GM19455 (cell line): ENCODE measurements at regions not wholly inside any gene's neighbourhood (a gene's known extent, or its start where the extent isn't known, plus 50 kb on each side); places are given as distances from the start of the nearest gene placed in this dataset.

Source experiments
- ATAC-seq: cut with Tn5 transposase; IDR thresholded peaks from one replicate; pipeline ENCODE4 v1.9.1; 2021; ENCODE audit not compliant: unreplicated experiment

DNA sequence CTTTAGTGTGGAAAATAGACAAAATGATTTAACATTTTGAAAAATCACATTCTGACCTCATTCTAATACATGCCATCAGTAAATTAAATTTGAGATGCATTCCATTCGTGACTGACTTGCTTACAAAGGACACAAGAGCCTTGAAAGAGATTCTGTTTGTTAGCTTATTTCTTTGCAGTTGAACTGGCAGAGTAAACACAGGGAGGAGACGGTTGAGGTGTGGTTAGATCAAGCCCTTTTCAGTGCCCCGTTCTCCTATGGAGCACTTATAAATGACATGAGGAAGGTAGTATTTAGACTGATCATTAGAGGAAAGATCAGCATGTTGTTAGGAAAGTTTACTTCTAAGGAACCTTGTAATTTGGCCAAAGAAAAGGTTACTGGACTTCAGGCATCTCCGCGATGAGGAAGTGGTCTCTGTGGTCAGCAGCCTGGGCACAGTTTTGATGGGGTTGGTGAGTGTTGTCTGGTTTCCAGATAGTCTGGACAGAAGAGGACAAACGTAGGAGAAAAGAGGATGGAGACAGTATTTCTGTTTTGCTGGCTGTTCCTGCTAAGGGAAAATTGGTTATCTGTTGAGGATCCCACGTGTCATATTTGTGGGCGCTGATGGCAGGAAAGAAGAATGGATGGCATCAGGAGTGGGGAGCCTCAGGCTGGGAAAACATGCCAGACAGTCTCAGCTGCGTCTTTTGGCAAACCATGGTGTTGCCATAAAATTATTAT, 328.9 kb upstream of the TBL1XR1 start:
- no peak for ATAC-seq

DNA sequence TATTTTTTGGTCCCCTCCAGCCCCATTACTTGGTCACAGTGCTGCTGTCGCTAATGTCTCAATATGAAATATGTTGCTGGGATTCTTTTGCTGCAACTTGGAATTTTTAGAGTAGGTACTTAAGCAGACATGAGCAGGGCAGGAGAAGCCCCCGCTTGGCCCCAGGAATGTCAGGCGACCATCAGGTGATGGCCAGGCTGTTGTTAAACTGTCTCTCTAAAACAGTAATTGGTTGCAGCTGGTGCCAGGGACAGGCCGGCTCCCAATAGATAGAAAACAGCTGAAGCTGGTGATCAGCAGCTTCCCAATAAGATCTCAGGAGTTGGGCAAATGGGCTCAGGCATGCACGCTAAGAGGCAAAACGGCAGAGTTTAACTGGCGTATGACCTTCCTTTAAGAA, 329.9 kb upstream of the TBL1XR1 start:
- ATAC-seq, result no peak

DNA sequence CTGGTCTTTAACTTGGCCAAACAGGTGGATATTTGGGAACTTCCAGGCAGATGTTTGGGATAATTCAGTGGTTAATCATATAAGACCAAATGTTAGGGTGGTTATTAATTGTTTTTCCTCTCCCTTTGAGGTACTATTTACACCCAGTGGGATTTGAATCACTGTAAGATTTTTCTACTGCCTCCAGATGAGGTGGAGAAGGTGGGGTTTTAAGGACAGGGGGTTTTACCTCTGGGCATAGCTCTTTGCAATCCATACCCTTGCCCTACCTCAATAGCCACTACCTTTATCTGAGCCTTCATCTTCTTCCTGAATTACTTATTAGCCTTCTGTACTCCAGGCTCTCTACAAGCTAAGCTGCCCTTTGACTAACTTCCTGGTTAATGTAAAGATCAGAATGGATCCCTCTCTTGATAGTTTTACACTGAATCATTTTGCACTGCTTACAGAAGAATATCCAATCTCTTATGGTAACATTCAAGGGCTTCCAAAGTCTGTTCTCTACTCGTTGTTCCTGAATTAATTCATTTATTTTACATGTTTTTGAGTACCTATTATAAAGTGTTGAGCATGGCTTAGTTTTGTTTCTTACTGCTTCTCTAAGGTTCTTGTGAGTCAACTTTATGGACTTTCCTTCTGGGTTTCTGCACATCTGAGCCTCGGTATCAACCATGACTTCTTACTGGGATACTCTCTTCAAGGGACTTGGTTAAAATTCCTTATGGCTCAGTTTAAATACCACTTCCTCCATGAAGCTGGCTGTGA, 331.2 kb upstream of the TBL1XR1 start:
- no peak for ATAC-seq

DNA sequence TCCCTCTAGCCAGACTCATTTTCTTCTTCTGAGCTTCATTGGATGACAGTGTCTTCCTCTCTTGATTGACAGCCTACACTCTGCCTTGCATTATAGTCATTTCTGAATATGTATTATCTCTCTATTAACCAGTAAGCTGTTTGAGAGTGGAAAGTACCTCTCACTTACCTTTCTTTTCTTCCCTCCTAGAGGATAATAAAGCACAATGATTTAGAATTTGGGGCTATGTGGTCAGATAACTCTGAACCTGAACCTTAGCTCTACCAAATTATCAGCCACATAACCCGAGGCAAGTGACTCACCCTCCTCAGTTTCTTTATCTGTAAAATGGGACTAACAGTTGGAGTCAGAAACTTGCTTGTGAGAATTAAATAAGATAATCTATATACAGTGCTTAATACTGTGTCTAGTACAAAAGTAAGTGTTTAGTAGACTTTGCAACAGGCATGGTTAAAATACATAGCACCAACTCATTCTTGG, 331.8 kb upstream of the TBL1XR1 start:
- ATAC-seq, result no peak

DNA sequence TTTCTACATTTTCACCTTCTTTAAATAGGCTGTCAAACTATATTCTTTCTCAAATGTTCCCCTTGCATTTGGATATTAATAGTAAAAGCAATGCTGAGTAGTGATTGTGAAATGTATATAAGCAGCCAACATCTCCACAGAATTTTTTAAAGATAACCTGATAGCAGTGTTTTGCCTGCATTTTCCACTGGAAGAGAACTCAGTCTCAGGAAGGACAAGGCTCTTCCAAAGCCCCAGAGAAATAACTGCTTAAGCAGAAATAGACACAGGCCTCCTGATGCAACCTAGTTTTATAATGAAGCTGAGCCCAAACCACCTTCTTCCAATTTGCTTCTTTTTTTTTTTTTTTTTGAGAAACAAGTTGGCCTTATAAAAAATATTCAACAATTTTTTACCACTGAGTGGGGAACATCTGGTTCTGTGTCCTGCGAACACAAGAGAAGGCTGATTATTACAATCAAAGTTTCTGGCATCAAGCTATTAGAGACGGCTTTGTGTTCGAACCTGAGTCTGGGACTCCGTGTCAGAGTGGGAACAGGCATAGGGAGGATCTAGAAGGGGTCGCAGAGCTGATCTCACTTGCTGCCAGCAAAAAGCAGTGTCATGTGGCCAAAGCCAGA, 332.5 kb upstream of the TBL1XR1 start:
- ATAC-seq, result no peak

DNA sequence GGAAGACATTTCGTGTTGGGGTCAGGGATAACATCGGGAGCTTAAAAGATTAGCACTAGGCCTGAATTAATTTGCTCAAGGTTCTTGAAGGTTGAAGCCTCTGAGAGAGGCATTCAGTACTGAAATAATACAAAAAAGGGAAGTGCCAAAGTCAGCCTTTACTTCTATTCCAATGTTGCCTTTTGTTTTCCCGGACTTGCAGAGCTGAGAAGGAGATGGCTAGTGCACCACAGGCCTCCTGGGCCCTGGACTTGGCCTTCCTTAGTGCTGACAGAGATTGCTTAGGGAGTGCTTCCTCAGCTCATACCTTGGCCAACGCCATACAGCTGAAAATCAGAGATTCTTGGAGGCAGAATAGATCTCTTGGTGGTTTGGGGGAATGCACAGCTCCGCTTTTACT, 333.6 kb upstream of the TBL1XR1 start:
- ATAC-seq, result no peak

DNA sequence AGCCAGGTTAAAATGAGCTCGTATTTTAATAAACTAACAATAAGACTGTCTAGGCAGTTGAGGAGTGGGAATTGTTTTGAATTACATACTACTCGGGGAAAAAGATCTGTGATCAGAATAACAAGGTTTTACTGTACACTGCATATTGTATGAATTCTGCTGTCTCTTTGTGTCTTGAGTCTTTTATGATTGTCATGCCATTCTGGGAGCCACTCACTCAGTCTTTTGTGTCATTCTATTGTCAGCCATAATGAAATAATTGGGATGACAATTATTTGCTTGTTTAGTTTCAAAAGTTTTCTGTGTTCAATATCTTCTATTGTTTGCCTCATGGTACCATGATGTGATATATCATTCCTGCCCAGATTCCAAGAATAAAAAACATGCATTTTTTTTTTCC, 339.6 kb upstream of the TBL1XR1 start:
- ATAC-seq, result no peak

DNA sequence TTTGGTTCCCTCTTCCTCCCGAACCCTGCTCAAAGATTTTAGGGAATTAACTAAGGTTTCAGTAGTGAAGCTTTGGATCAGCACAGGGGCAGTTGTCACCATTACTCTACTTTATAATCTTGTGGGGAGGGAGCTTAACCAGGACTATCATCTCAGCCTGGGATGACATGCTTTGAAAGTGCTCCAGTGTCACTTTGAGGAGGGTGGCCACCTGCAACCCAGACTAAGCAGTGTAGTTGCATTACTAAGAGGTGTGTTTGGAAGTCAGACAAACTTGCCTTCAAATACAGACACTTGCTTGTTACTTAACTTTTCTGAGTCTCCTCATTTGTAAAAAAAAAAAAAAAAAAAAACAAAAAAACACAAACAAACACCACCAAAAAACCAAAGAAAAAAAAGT, 340.3 kb upstream of the TBL1XR1 start:
- no peak for ATAC-seq

DNA sequence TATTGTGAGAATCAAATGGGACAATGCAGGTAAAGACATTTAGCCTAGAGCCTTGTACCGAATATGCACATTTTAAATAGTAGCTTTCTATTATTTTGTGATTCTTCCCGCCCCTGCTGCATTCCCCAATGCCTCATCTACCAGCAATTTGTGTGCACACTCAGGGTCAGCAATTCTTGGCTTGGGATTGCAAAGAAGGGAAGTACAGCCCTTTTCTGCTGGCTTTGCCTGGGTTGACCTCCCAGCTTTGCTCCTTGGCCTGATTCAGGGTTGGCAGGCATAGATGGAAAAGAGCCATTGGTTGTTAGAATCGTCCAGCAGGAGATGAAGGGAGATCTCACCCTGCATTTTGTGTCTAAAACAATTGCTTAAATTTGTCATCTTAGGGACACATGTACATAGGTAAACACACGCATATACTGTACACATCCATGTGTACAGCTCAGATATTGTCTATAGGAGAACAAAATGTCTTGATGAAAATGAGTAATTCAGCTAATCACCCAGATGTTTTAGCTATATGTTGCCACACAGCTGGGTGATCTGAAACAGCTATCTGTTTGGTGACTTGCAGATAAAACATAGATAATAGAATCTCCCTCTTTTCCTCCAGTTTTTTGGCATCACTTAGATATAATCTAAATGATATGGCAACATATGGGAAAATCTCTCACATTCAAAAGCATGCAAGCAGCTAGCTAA, 340.9 kb upstream of the TBL1XR1 start:
- ATAC-seq, result no peak

DNA sequence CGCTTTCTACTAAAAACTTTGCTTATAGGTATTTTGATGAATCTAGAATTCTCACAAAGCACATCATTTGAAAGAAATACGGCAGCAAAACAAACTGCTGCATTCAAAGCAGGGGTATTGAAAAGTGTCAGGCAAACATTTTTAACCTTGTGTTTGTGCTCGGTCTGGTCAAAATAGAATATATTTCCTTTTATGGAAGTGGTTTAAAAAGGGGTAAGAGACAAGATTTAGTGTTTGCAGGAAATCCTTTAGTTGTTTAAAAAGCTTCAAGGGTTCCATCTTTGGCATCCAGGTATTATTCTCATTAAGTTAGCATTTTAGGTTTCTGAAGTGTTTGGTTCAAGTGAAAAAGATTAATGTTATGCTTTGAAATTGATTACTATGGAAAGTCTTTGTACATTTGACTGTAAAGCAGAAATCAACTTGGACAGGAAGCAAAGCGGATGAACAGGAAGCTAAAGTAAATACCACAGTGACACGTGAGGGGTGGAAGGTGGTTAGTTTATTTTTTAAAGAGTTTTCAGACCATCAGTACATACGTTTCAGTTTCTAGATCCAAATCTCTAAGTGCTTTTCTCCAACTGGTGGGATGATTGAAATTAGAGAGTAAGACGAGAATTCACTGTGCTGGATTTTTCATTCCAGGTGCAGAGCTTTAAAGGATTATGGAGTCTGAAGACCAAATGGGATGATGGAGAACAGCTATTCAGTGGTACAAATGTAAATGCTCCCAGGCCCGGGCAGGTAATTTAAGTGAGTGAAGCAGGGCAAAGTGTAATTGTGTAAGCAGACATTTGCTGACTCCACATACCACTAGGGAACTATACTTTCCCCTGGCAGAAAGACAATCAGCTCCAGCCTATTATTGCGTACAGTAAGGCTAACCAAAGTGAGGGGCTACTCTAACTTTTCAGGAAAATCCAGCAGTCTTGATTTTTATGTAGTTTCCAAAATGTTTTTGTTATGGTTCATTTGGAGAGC, 341.8 kb upstream of the TBL1XR1 start:
- ATAC-seq, result peak; percentile 93

DNA sequence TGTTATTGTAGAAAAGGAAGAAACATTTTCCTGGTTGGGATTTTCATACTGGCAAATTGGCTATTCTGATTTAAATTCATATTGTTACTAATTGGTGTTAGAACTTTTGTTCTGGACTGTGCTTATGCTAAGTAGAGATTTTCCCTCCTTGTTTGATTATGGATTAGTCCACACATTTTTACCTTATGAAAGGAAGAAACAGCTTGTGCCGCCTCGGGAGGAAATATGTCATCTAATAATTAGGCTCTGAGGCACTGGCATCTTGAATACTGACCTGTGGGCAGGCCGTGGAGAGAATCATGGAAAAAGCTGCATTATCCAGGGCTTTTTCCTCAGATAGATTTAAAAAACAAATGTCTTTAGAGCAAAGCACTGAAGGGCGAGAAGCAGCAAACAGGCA, 344.3 kb upstream of the TBL1XR1 start:
- ATAC-seq, result no peak

DNA sequence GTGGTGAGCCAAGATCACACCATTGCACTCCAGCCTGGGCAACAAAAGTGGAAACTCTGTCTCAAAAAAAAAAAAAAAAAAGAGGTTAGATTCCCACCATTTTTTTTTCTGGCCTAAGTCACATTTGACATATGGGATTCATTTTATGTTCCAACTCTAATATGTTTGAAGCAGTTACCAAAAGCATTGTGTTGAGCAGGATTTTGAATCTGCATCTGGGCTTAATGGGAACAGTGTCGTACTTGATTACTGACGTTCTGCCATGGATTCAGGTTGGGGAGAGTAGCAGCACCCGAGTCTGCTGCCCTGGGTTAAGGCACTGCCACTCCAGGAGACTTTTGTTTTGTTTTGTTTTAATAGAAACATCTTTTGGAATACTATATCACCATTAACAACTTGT, 348.7 kb upstream of the TBL1XR1 start:
- no peak for ATAC-seq

DNA sequence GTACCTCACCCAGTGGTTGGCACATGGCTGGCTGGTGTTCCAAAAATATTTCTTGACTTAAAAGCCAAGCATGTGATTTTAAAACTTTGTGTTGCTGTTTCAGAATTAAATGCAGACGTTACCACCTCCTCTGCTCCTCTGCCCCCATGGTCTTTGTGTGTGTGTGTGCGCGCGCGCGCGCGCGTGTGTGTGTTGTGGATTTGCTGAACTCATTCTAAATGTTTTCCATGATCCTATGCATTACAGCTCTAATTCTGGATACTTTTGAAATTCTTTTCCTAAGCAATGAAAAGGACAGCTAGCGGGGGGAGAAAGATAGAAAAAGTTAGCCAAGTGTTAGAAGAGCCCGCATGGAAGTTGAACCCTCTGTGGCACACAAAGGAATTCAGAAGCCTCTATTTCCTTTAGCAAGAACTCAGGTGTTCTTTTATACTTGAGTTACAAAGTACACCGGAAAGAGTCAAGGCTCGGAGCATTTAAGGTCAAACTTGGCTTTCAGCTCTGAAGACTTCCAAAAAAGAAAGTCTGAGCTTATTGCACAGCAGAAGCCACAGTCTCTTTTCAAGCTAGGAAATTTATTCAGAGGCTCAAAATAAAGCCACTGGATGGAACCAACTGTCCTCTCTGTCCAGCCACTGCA, 350.5 kb upstream of the TBL1XR1 start:
- ATAC-seq, result no peak

DNA sequence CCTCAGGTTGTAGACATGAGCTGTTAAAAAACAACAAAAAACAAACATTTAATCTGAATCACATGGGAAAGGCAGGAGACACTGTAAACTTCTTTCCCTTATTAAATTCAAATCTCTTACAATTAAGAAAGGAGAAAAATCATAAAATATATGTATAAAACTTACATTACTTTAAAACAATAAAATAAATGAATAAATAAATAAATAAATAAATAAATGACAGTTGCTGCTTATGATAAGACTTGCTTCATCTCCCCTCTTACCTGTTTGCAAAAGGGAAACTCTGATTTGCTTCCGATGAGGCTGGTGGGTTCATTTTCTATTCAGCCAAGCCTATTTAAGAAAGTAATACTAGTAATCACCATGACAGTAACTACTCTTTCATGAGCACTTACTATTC, 353.4 kb upstream of the TBL1XR1 start:
- ATAC-seq, result no peak

DNA sequence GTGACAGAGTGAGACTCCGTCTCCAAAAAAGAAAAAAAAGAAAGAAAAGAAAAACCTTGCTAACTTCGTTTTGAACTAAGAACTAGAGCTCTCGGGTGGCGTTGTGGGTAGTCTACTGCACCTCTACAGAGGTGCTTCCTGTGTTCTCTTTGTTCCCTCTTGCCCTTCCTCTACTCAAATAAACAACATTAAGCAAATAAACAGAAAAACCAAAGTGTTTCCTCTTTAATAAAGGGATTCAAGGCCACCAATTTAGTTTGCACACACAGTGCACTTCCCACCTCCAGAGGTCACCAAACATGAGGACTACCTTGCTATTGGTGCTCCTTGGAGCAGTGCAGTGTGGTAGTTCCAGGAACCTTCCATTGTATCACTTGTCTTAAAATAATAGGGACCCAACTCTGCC, 354.2 kb upstream of the TBL1XR1 start:
- ATAC-seq, result no peak

DNA sequence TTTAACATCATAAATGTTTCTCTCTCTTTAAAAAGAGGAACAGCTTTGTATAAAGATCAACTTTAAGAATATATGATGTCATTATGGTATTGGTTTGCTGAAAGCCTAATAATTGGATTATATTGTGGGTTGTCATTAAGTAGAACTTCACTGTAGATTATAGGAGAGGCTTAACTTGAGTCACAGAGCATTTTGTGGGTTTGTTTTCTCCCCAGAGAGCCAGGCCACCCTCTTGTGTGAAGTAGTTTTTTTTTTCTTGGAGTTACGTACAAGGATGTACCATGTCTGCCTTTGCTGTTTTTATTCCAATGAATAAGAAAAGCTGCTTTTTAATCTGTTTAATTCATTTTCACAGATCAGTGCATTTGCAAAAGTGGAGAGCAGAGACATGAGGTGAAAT, 354.8 kb upstream of the TBL1XR1 start:
- ATAC-seq, result no peak

DNA sequence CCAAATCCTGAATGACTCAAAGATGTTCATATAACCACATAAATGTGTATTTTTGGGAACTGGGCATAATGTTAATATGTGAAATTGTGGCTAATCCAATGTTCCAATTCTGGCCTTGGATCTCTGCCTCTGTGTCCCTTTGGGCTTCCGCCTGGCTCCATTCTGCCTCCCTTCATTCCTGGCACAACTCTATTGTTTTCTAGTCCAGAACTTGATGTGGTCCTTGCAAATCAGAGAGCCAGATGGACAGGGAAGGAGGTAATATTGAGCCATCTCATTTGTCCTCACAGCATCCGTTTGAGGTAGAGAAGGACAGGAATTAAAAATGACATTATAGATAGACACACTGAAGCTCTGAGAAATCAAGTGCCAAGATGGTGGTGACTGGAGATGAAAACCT, 355.7 kb upstream of the TBL1XR1 start:
- ATAC-seq, result no peak

DNA sequence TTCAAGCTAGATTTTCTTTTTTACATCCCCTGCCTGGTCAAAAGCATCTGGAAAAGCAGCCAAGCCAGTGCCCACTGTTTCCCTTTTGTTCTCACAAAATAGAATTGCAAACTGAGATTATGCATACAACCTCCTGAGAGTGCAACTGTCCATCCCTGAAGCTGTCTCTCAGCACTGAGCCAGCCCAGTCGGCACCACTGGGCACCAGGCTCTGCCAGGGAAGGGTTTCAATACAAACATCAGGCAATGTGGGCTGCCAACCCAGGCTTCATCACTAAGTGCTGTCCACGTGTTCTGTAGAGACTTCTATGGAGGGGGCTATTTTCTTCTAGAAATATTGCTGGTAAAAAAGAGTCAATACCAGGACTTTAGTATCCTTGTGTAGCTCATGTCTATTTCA, 356.3 kb upstream of the TBL1XR1 start:
- no peak for ATAC-seq

DNA sequence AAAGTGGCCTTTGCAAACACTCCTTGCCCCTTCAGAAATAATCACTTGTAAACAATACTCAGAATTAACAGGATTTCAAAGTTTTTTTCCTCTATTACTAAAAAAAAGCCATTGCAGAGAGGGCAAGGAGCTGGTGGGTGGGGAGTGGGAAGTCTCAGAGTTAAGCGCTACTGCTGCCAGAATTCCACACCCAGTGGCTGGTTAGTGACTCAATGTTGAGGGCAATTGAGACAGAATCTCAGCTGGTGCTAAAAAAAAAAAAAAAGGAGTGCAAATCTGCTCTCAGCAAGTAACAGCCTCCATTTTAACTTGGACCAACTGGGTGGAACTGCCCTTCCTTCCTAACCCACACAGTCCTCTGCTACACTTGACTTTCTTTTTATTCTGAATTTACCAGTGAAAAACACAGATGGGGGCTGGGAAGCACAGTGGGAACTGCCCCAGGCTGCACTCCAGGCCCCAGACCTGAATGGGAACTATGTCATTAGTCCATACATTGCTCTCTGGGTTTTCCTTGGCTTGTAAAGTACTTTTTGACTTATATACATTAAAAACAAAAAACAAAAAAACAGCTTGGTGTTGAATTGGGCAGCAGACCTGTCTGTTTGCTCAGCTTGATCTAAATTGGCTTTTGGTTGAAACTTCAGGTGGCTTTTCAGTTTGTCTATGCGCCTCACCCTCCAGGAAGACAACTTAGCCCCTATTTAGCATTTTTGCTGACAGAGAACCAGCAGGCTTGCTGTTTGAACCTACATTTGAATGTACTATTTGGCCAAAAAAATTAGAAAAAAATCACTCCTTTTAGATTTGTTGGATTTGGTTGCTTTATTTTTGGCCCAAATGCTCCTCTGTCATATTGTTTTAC, 357.8 kb upstream of the TBL1XR1 start:
- ATAC-seq, result no peak
